Fibroblast of mammary gland (primary cell): ENCODE measurements at regions not wholly inside any gene's neighbourhood (a gene's known extent, or its start where the extent isn't known, plus 50 kb on each side); places are given as distances from the start of the nearest gene placed in this dataset.

Experiments used
- DNase-seq: peaks from one replicate; pipeline ENCODE4 v3.0.0-alpha.2; 2010; ENCODE audit warnings: low read depth
- H3K4me3 ChIP-seq: 2 replicates; pipeline ENCODE4 v1.5.1; 2011; ENCODE audit warnings: low read depth, mild to moderate bottlenecking, low read length, moderate library complexity; ENCODE audit not compliant: control insufficient read depth
- TF ChIP-seq, protein P1 (sequence below): conservative IDR thresholded peaks from 2 replicates; pipeline ENCODE4 v1.5.1; 2011; ENCODE audit warnings: low read depth, low read length, inconsistent platforms; ENCODE audit not compliant: control insufficient read depth, insufficient read depth

GRCh38 chr10:78313636-78314035, 280.0 kb downstream of the RPS24 start:
- DNase-seq = no peak
- TF ChIP-seq, protein P1, sequence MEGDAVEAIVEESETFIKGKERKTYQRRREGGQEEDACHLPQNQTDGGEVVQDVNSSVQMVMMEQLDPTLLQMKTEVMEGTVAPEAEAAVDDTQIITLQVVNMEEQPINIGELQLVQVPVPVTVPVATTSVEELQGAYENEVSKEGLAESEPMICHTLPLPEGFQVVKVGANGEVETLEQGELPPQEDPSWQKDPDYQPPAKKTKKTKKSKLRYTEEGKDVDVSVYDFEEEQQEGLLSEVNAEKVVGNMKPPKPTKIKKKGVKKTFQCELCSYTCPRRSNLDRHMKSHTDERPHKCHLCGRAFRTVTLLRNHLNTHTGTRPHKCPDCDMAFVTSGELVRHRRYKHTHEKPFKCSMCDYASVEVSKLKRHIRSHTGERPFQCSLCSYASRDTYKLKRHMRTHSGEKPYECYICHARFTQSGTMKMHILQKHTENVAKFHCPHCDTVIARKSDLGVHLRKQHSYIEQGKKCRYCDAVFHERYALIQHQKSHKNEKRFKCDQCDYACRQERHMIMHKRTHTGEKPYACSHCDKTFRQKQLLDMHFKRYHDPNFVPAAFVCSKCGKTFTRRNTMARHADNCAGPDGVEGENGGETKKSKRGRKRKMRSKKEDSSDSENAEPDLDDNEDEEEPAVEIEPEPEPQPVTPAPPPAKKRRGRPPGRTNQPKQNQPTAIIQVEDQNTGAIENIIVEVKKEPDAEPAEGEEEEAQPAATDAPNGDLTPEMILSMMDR = no peak
- no peak overlapping the region for H3K4me3 ChIP-seq

- TF ChIP-seq, protein P1 = no peak
- H3K4me3 ChIP-seq = no peak overlapping the region
- DNase-seq = no peak
These were observed 281.0 kb downstream of the RPS24 start for GRCh38 chr10:78314651-78315050.

- DNase-seq = peak; percentile 63
- TF ChIP-seq, protein P1 = no peak
These were observed 282.8 kb downstream of the RPS24 start for GRCh38 chr10:78316451-78316931.

DNA sequence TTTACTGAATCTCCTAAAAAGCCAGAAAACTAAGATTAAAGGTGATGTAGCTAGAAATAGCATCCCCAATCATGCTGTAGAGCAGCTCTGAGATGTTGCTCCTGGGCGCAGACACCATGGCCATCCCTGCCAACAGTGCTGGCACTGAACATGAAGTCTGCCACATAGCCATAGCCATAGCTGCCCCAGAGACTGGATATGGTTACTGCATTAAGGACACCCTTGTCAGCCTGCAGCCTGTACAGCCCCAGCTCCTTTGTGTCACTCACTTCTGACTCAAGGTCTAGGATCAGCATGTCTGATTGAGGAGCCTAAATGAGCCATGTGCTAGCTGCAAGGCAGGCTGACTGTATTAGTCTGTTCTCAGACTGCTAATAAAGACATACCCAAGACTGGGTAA, 284.6 kb downstream of the RPS24 start:
- no peak for DNase-seq
- TF ChIP-seq, protein P1 = no peak
- H3K4me3 ChIP-seq = no peak overlapping the region

More at GRCh38 chr10:78316451-78316931, 282.8 kb downstream of the RPS24 start:
- no peak overlapping the region for H3K4me3 ChIP-seq

GRCh38 chr10:78319371-78319770, 285.7 kb downstream of the RPS24 start:
- TF ChIP-seq, protein P1 = no peak
- H3K4me3 ChIP-seq = no peak overlapping the region
- DNase-seq = no peak

DNA sequence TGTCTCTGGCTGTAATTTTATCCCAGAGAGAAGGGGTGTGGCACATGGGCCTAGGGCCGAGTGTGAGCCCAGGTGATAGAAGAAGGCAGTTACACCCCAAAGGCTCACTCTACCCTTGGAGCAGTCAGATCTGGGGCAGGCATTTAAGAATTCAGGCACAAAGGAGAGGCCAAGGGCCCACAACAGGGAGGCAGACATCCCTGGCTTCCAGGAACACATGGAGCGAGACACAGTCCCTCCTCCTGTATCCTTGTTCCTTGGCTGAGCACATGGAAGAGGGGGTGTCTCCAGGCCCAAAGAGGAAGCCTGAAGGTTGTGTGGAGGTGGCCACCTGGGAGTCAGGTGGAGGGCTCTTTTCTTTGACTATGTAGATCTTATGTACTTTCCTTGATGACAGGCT, 286.2 kb downstream of the RPS24 start:
- TF ChIP-seq, protein P1 = no peak
- no peak for DNase-seq
- no peak overlapping the region for H3K4me3 ChIP-seq

DNA sequence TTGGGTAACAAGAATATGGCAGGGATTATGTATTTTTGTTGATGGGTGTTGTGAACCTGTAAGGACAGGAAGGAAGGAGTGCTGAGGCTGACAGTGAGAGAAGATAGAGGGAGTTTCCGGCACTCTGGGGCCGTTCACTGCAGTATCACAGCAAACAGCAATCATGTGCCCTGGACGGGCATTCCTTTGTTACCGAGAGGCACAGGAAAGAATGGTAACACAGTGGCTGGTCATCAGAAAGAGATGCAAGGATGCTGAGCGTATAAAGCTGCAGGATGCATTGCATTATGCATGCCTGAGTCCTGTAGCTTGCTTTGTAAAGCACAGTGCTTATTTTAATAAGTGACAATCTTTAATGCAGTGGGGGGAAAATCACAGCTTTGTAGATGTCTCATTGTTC, 286.8 kb downstream of the RPS24 start:
- TF ChIP-seq, protein P1 = no peak
- DNase-seq = no peak
- no peak overlapping the region for H3K4me3 ChIP-seq
